Lung (tissue), 11 donors: ENCODE measurements at regions not wholly inside any gene's neighbourhood (a gene's known extent, or its start where the extent isn't known, plus 50 kb on each side); places are given as distances from the start of the nearest gene placed in this dataset.
"Not testable (repeated sequence)": the region's sequence is repeated elsewhere in the genome, so short reads cannot be mapped to it uniquely, and the experiment has no call there.

Experiments
- ATAC-seq: fragments of 200-7000 bp; cut with Tn5 transposase; one replicate; pipeline ENCODE4 v1.9.1; 2020; ENCODE audit warnings: moderate number of reproducible peaks; ENCODE audit not compliant: insufficient read depth, low FRiP score
- DNase-seq, 3 donors: peaks; one replicate each; pipeline ENCODE4 v3.0.0-alpha.2; 2013 to 2017
- H3K27ac ChIP-seq, 2 donors: one replicate each; pipeline ENCODE4 v1.5.1; 2013; ENCODE audit warnings: mild to moderate bottlenecking in 2 of 2, moderate library complexity in 2 of 2, control low read depth in 1 of 2, inconsistent platforms in 1 of 2, low read depth in 1 of 2, low read length in 1 of 2
- H3K27me3 ChIP-seq, 3 donors: one replicate each; pipeline ENCODE4 v1.5.1; 2013; ENCODE audit warnings: low read length in 2 of 3; ENCODE audit not compliant: control insufficient read depth in 3 of 3, insufficient read depth in 3 of 3
- H3K36me3 ChIP-seq, 4 donors: one replicate each; pipeline ENCODE4 v1.5.1; 2013; ENCODE audit warnings: low read length in 4 of 4, mild to moderate bottlenecking in 1 of 4, moderate library complexity in 1 of 4; ENCODE audit not compliant: control insufficient read depth in 4 of 4, insufficient read depth in 4 of 4
- H3K4me1 ChIP-seq, 5 donors: one replicate each; pipeline ENCODE4 v1.5.1; 2013; ENCODE audit warnings: low read length in 5 of 5, mild to moderate bottlenecking in 2 of 5, moderate library complexity in 1 of 5; ENCODE audit not compliant: control insufficient read depth in 5 of 5, insufficient read depth in 5 of 5
- H3K4me3 ChIP-seq: one replicate; pipeline ENCODE4 v1.5.1; 2013; ENCODE audit warnings: mild to moderate bottlenecking, control low read depth, moderate library complexity
- H3K9ac ChIP-seq, 2 donors: one replicate each; pipeline ENCODE4 v1.5.1; 2013; ENCODE audit warnings: low read length in 2 of 2, control low read depth in 1 of 2; ENCODE audit not compliant: insufficient read depth in 1 of 2
- H3K9me3 ChIP-seq, 4 donors: one replicate each; pipeline ENCODE4 v1.5.1; 2013; ENCODE audit warnings: low read length in 3 of 4, mild to moderate bottlenecking in 1 of 4, moderate library complexity in 1 of 4; ENCODE audit not compliant: control insufficient read depth in 4 of 4, insufficient read depth in 3 of 4
- WGBS, 2 donors: extraction: QIAGEN DNeasy Blood & Tissue Kit; methylation state at CpG; one replicate each; pipeline ENCODE4 v1.1.7; 2013; 5-methylcytosine and 5-hydroxymethylcytosine counted together
- TF ChIP-seq, protein P1 (sequence below): IDR thresholded peaks from 2 replicates; pipeline ENCODE4 v1.5.1; 2012; ENCODE audit warnings: mild to moderate bottlenecking; ENCODE audit errors: control extremely low read depth, extremely low read depth
- donor health status: control.
- donor health status: control.
- donor health status: Bipolar disorder and iron deficiency.
- donor health status: healthy.
- donor health status: DM: yes; HTN: yes; CAD: no.

DNA sequence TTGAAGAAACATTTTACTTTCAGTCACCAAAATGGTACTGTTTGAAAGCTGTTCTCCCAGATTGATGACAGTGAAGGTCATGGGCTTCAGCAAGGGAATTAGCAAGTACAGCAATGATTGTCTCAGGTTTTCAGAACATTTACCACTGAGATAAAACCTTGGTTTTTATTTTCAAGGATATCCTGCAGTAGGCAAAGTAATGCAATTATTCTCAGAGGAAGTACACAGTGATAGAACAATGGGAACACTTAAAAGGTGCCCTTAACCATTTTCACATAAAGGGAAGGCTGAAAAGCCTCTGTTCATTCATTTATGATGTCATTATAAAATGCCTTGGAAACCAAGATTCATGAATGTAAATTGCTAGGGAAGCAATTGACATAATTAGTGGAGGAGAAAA, 471.8 kb upstream of the ACO1 start:
- no peaks in the 10 kb centered on the region for H3K4me1 ChIP-seq
- H3K9ac ChIP-seq, result no peak overlapping the region
- TF ChIP-seq, protein P1, sequence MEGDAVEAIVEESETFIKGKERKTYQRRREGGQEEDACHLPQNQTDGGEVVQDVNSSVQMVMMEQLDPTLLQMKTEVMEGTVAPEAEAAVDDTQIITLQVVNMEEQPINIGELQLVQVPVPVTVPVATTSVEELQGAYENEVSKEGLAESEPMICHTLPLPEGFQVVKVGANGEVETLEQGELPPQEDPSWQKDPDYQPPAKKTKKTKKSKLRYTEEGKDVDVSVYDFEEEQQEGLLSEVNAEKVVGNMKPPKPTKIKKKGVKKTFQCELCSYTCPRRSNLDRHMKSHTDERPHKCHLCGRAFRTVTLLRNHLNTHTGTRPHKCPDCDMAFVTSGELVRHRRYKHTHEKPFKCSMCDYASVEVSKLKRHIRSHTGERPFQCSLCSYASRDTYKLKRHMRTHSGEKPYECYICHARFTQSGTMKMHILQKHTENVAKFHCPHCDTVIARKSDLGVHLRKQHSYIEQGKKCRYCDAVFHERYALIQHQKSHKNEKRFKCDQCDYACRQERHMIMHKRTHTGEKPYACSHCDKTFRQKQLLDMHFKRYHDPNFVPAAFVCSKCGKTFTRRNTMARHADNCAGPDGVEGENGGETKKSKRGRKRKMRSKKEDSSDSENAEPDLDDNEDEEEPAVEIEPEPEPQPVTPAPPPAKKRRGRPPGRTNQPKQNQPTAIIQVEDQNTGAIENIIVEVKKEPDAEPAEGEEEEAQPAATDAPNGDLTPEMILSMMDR, result no peak
- no peak for ATAC-seq
- H3K9me3 ChIP-seq, result peaks cover 0 to 2% (median 0%) of the 10 kb centered on the region in 4 donors
- H3K4me3 ChIP-seq, result no peak overlapping the region
- H3K27ac ChIP-seq, result no peak overlapping the region
- DNase-seq, result no peak
- H3K27me3 ChIP-seq, result no peaks in the 10 kb centered on the region
- no peaks in the 10 kb centered on the region for H3K36me3 ChIP-seq

DNA sequence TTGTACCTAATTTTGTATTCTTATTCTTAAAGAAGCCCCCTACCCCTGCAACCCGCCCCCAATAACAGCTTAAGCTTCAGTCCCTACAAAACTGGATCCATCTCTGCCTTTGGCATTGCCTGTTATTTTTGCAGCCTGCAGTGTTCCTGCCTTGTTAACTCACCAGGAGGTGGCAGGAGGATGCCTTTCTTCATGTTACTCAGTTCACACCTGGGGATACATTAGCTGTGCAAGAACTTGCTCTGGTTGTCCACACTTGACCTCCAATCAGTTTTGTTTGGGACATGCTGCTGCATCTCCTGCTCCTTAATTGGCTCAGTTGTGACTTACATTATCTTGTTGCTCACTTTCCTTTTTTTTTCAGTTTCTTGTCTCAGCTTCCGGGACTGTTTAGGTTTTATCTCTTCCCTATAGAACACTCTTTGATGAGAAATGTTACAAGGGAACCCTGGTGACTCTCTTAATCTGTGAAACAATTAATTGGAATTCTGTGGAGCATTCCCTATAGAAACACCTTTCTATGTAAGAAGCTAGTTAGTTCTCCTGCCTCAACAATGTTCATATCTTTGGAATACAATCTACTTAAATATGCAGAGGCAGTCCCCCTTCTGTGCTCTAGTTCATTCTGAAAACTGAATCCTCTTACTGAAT, 467.7 kb upstream of the ACO1 start:
- ATAC-seq (no peak), DNase-seq (no peak)
- no peaks in the 10 kb centered on the region for H3K4me1 ChIP-seq
- 54 to 60% methylated on average over 2 of the region's 2 CpGs for WGBS, 2 donors
- no peak overlapping the region for H3K9ac ChIP-seq
- no peak overlapping the region for H3K27ac ChIP-seq
- TF ChIP-seq, protein P1, result no peak
- H3K27me3 ChIP-seq, result no peaks in the 10 kb centered on the region
- no peak overlapping the region for H3K4me3 ChIP-seq
- H3K36me3 ChIP-seq, result no peaks in the 10 kb centered on the region
- H3K9me3 ChIP-seq, result peaks cover 0 to 4% (median 0%) of the 10 kb centered on the region in 4 donors

DNA sequence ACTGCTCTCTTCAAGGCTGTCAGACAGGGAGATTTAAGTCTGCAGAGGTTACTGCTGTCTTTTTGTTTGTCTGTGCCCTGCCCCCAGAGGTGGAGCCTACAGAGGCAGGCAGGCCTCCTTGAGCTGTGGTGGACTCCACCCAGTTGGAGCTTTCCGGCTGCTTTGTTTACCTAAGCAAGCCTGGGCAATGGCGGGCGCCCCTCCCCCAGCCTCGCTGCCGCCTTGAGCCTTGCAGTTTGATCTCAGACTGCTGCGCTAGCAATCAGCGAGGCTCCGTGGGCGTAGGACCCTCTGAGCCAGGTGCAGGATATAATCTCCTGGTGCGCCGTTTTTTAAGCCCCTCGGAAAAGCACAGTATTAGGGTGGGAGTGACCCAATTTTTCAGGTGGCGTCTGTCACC, 446.7 kb upstream of the ACO1 start:
- not testable (repeated sequence) for H3K27me3 ChIP-seq, H3K4me3 ChIP-seq, H3K9me3 ChIP-seq, ATAC-seq, H3K4me1 ChIP-seq, H3K27ac ChIP-seq, H3K9ac ChIP-seq, H3K36me3 ChIP-seq, DNase-seq
- 93% methylated on average over 12 to 13 of the region's 13 CpGs for WGBS, 2 donors

DNA sequence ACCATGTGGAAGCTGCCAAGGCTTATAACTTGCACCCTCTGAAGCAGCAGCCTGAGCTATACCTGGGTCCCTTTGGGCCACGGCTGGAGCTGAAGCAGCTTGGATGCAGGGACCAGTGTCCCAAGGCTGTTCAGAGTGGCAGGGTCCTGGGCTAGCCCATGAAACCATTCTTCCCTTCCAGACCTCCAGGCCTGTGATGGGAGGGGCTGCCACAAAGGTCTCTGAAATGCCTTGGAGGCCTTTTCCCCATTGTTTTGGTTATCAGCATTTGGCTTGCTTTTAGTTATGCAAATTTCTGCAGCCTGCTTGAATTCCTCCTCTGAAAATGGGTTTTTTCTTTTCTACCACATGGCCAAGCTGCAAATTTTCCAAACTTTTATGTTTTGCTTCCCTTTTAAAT, 433.7 kb upstream of the ACO1 start:
- no peaks in the 10 kb centered on the region for H3K36me3 ChIP-seq
- peaks cover 0 to 6% (median 5%) of the 10 kb centered on the region in 4 donors for H3K9me3 ChIP-seq
- H3K4me1 ChIP-seq, result no peaks in the 10 kb centered on the region
- H3K27me3 ChIP-seq, result no peaks in the 10 kb centered on the region
- no peak for DNase-seq
- no peak for ATAC-seq
- H3K4me3 ChIP-seq, result no peak overlapping the region
- no peak overlapping the region for H3K9ac ChIP-seq
- WGBS, 2 donors, result 58 to 86% methylated on average over 1 of the region's 1 CpG
- TF ChIP-seq, protein P1, result no peak
- H3K27ac ChIP-seq, result no peak overlapping the region
